GM12891 (cell line): ENCODE measurements at regions not wholly inside any gene's neighbourhood (a gene's known extent, or its start where the extent isn't known, plus 50 kb on each side); places are given as distances from the start of the nearest gene placed in this dataset.

Experiments used
- DNase-seq: peaks from one replicate; pipeline ENCODE4 v3.0.0; 2011; ENCODE audit warnings: low spot score; ENCODE audit not compliant: insufficient read length
- FAIRE-seq: peaks from 2 replicates; lab custom pipeline; 2011; peaks lifted over from hg19 to GRCh38; lab: Jason Lieb, UNC
- PAX5 ChIP-seq: IDR thresholded peaks from 2 replicates; pipeline ENCODE4 v1.6.1; 2011; ENCODE audit warnings: low read length, moderate library complexity, mild to moderate bottlenecking; ENCODE audit not compliant: insufficient read depth, severe bottlenecking
- POLR2A ChIP-seq: IDR thresholded peaks from 2 replicates; pipeline ENCODE4 v1.6.1; 2011; ENCODE audit warnings: low read depth, low read length, control low read depth
- POLR2AphosphoS5 ChIP-seq: IDR thresholded peaks from 2 replicates; pipeline ENCODE4 v1.6.1; 2011; ENCODE audit warnings: low read depth, low read length, control low read depth
- POU2F2 ChIP-seq: IDR thresholded peaks from 2 replicates; pipeline ENCODE4 v1.6.1; 2011; ENCODE audit warnings: low read depth, mild to moderate bottlenecking, control low read depth, low read length, moderate library complexity
- SPI1 ChIP-seq: IDR thresholded peaks from 2 replicates; pipeline ENCODE4 v1.6.1; 2011; ENCODE audit warnings: low read depth, low read length, control low read depth
- TAF1 ChIP-seq: IDR thresholded peaks from 2 replicates; pipeline ENCODE4 v1.6.1; 2011; ENCODE audit warnings: low read depth, low read length, control low read depth

GRCh38 chr6:43942011-43942442 lies 172.0 kb downstream of the VEGFA start:
- no peak for DNase-seq
- no peak for TF ChIP-seq POU2F2
- TF ChIP-seq POLR2A, result no peak
- TF ChIP-seq TAF1, result no peak
- TF ChIP-seq PAX5, result no peak
- TF ChIP-seq POLR2AphosphoS5, result no peak
- no peak for TF ChIP-seq SPI1
- FAIRE-seq, result no peak

GRCh38 chr6:43941174-43941573 lies 171.2 kb downstream of the VEGFA start:
- TF ChIP-seq POU2F2 (no peak), POLR2A (no peak), PAX5 (no peak), SPI1 (no peak), POLR2AphosphoS5 (no peak)
- FAIRE-seq, result no peak

GRCh38 chr6:43940393-43941087 lies 170.5 kb downstream of the VEGFA start:
- TF ChIP-seq SPI1 (no peak), POU2F2 (no peak), POLR2A (no peak), POLR2AphosphoS5 (no peak), TAF1 (no peak), PAX5 (no peak)
- DNase-seq (no peak), FAIRE-seq (no peak)

More at GRCh38 chr6:43941174-43941573, 171.2 kb downstream of the VEGFA start:
- DNase-seq, result no peak

- no peak for TF ChIP-seq POLR2A
- TF ChIP-seq TAF1, result no peak
- no peak for TF ChIP-seq POU2F2
- TF ChIP-seq SPI1, result no peak
- TF ChIP-seq PAX5, result no peak
- TF ChIP-seq POLR2AphosphoS5, result no peak
Observed at GRCh38 chr6:43940071-43940392, 170.0 kb downstream of the VEGFA start.

GRCh38 chr6:43939281-43940070 lies 169.5 kb downstream of the VEGFA start:
- DNase-seq (no peak), FAIRE-seq (no peak)
- no peak for TF ChIP-seq SPI1
- no peak for TF ChIP-seq POLR2A
- no peak for TF ChIP-seq POLR2AphosphoS5
- no peak for TF ChIP-seq POU2F2
- TF ChIP-seq TAF1, result no peak
- TF ChIP-seq PAX5, result no peak

More at GRCh38 chr6:43940071-43940392, 170.0 kb downstream of the VEGFA start:
- FAIRE-seq, result no peak
- no peak for DNase-seq

- no peak for TF ChIP-seq POU2F2
- TF ChIP-seq TAF1, result no peak
- no peak for TF ChIP-seq PAX5
- no peak for TF ChIP-seq POLR2AphosphoS5
- no peak for TF ChIP-seq POLR2A
- no peak for TF ChIP-seq SPI1
- no peak for FAIRE-seq
- no peak for DNase-seq
Observed at GRCh38 chr6:43938178-43939105, 168.4 kb downstream of the VEGFA start.

- FAIRE-seq (no peak), DNase-seq (no peak)
- TF ChIP-seq POLR2A, result no peak
- no peak for TF ChIP-seq POLR2AphosphoS5
- no peak for TF ChIP-seq PAX5
Observed at GRCh38 chr6:43937236-43938177, 167.5 kb downstream of the VEGFA start.

GRCh38 chr6:43936476-43936875 lies 166.5 kb downstream of the VEGFA start:
- FAIRE-seq, result no peak
- TF ChIP-seq POU2F2, result no peak
- TF ChIP-seq PAX5, result no peak
- no peak for TF ChIP-seq SPI1
- DNase-seq, result no peak
